ENCODE measurements at regions not wholly inside any gene's neighbourhood (a gene's known extent, or its start where the extent isn't known, plus 50 kb on each side); places are given as distances from the start of the nearest gene placed in this dataset.

DNA sequence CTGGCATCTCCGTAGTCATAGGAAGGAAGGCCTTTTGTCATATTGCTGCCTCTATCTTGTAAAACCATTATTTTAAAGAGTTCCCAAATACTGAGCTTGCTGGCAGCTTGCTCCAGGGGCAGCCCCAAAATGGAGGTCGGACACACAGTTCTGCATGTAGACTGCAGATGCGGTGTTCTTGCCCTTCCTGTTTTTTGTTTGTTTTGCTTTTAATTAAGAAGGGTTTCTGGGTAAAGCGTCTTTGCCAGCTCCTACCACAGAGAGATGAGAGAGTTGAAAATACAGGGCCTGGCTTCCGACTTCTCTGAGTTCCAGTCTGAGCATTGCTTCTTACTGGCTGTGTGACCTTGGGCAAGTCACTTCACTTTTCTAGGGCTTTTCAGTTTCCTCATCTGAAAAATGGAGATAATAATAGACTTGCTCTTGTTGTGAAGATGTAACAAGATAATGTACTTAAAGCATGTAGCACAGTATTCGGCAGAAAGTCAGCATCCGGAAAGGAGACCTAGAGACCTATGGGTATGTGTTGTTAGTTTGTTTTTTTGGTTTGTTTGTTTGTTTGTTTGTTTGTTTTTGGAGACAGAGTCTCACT lies 67.8 kb upstream of the GSE1 start:
- Histone ChIP-seq H3K4me3 (ENCODE audit: low read length) (no peak overlapping the region), H4K5ac (ENCODE audit: low read length) (no peak overlapping the region), H2BK120ac (ENCODE audit: low read depth, low read length) (no peak overlapping the region), H3K23ac (ENCODE audit: low read length) (no peak overlapping the region), H3K4ac (ENCODE audit: low read depth, low read length) (no peak overlapping the region), H4K8ac (ENCODE audit: low read depth, low read length) (no peak overlapping the region), H3K4me1 (ENCODE audit: control insufficient read depth, low read depth, low read length) (no peaks in the 10 kb centered on the region), H2BK15ac (replicated peaks; ENCODE audit: low read depth) (no peak overlapping the region), H3K79me2 (ENCODE audit: control insufficient read depth, insufficient read depth, low read length) (no peaks in the 10 kb centered on the region), H3K27ac (ENCODE audit: low read depth, low read length) (no peak overlapping the region), H3K79me1 (ENCODE audit: low read length) (no peaks in the 10 kb centered on the region), H3K4me2 (ENCODE audit: low read length) (no peak overlapping the region), H3K36me3 (ENCODE audit: control insufficient read depth, insufficient read depth, low read length) (no peaks in the 10 kb centered on the region), H3K56ac (ENCODE audit: low read length) (no peak overlapping the region), H3K18ac (ENCODE audit: low read length) (no peak overlapping the region), H3K27me3 (ENCODE audit: insufficient read depth, low read length, poor library complexity) (no peaks in the 10 kb centered on the region), H3K9ac (ENCODE audit: low read length) (no peak overlapping the region), H2AK5ac (ENCODE audit: low read length) (no peak overlapping the region), H2BK5ac (ENCODE audit: low read length) (no peak overlapping the region)
- WGBS (ENCODE audit: extremely low coverage, insufficient coverage, low lambda C conversion rate) = no CpG with 5 or more reads among the region's 7 CpGs
- DNase-seq = no peak

DNA sequence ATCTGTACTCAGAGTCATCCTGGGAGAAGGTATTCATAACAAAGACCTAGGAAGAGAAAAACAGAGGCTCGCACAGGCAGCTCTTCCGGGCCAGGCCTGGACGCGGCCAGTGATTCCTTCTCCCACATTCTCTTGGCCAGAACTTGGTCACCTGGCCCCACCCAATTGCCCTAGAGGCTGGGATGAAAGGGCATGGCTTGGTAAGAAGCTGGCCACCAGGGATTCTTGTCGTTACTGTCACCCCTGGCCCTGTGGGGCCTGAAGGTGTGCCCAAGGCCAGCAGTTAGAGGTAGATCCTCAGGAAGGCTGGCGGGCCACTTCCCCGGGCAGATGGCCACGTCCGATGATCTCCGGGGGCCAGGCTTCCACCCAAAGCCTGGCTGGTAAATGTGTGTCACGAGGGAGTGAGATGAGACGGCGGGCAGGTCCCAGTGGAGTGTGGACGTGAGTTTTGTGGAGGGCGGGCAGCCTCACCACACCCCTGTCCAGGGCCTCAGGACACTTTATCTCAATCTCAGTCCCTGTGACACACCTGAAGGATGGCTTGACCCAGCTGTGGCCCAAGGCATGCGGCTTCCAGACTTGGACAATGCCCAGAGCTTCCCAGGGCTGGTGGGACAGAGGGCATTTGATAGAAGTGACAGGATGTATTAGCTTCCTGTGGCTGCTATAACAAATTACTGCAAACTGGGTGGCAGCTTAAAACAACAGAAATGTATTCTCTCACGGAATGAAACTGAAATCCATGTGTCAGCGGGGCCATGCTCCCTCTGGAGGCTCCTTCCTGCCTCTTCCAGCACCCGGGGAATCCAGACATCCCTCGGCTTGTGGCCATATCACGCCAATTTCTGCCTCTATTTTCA lies 66.3 kb upstream of the GSE1 start:
- Histone ChIP-seq H2BK5ac (ENCODE audit: low read length) (no peak overlapping the region), H3K36me3 (ENCODE audit: control insufficient read depth, insufficient read depth, low read length) (no peaks in the 10 kb centered on the region), H4K8ac (ENCODE audit: low read depth, low read length) (no peak overlapping the region), H3K23ac (ENCODE audit: low read length) (no peak overlapping the region), H2AK5ac (ENCODE audit: low read length) (no peak overlapping the region), H2BK15ac (replicated peaks; ENCODE audit: low read depth) (no peak overlapping the region), H3K18ac (ENCODE audit: low read length) (no peak overlapping the region), H4K5ac (ENCODE audit: low read length) (no peak overlapping the region), H3K79me2 (ENCODE audit: control insufficient read depth, insufficient read depth, low read length) (no peaks in the 10 kb centered on the region), H3K4ac (ENCODE audit: low read depth, low read length) (no peak overlapping the region), H3K9ac (ENCODE audit: low read length) (no peak overlapping the region), H3K4me3 (ENCODE audit: low read length) (no peak overlapping the region), H2BK120ac (ENCODE audit: low read depth, low read length) (no peak overlapping the region), H3K27ac (ENCODE audit: low read depth, low read length) (no peak overlapping the region), H3K4me2 (ENCODE audit: low read length) (no peak overlapping the region), H3K79me1 (ENCODE audit: low read length) (no peaks in the 10 kb centered on the region), H3K4me1 (ENCODE audit: control insufficient read depth, low read depth, low read length) (no peaks in the 10 kb centered on the region), H3K27me3 (ENCODE audit: insufficient read depth, low read length, poor library complexity) (no peaks in the 10 kb centered on the region), H3K56ac (ENCODE audit: low read length) (no peak overlapping the region)
- no peak for DNase-seq
- WGBS (ENCODE audit: extremely low coverage, insufficient coverage, low lambda C conversion rate) = no CpG with 5 or more reads among the region's 21 CpGs

- H3K27ac ChIP-seq (ENCODE audit: low read depth, low read length) = no peak overlapping the region
- no peak overlapping the region for H3K23ac ChIP-seq (ENCODE audit: low read length)
- no peak overlapping the region for H2BK15ac ChIP-seq (replicated peaks; ENCODE audit: low read depth)
- H3K9ac ChIP-seq (ENCODE audit: low read length) = no peak overlapping the region
- H3K4me2 ChIP-seq (ENCODE audit: low read length) = no peak overlapping the region
- no peak overlapping the region for H3K18ac ChIP-seq (ENCODE audit: low read length)
- no peak overlapping the region for H3K4me3 ChIP-seq (ENCODE audit: low read length)
- H2BK5ac ChIP-seq (ENCODE audit: low read length) = no peak overlapping the region
- H2BK120ac ChIP-seq (ENCODE audit: low read depth, low read length) = no peak overlapping the region
- H3K79me1 ChIP-seq (ENCODE audit: low read length) = no peaks in the 10 kb centered on the region
- no peak overlapping the region for H2AK5ac ChIP-seq (ENCODE audit: low read length)
- H3K56ac ChIP-seq (ENCODE audit: low read length) = no peak overlapping the region
- no CpG with 5 or more reads among the region's 9 CpGs for WGBS (ENCODE audit: extremely low coverage, insufficient coverage, low lambda C conversion rate)
- H3K4me1 ChIP-seq (ENCODE audit: control insufficient read depth, low read depth, low read length) = peaks cover 2% of the 10 kb centered on the region
- H3K27me3 ChIP-seq (ENCODE audit: insufficient read depth, low read length, poor library complexity) = no peaks in the 10 kb centered on the region
- H3K36me3 ChIP-seq (ENCODE audit: control insufficient read depth, insufficient read depth, low read length) = no peaks in the 10 kb centered on the region
- no peaks in the 10 kb centered on the region for H3K79me2 ChIP-seq (ENCODE audit: control insufficient read depth, insufficient read depth, low read length)
- H4K5ac ChIP-seq (ENCODE audit: low read length) = no peak overlapping the region
- H4K8ac ChIP-seq (ENCODE audit: low read depth, low read length) = no peak overlapping the region
- no peak overlapping the region for H3K4ac ChIP-seq (ENCODE audit: low read depth, low read length)
- no peak for DNase-seq
Observed at GRCh38 chr16:85548375-85548774, 64.7 kb upstream of the GSE1 start.

GRCh38 chr16:85549766-85550421 lies 63.2 kb upstream of the GSE1 start:
- H4K5ac ChIP-seq (ENCODE audit: low read length) = no peak overlapping the region
- H2BK15ac ChIP-seq (replicated peaks; ENCODE audit: low read depth) = no peak overlapping the region
- H3K79me1 ChIP-seq (ENCODE audit: low read length) = no peaks in the 10 kb centered on the region
- peaks cover 2% of the 10 kb centered on the region for H3K4me1 ChIP-seq (ENCODE audit: control insufficient read depth, low read depth, low read length)
- H3K27me3 ChIP-seq (ENCODE audit: insufficient read depth, low read length, poor library complexity) = no peaks in the 10 kb centered on the region
- H3K56ac ChIP-seq (ENCODE audit: low read length) = no peak overlapping the region
- no peak overlapping the region for H3K9ac ChIP-seq (ENCODE audit: low read length)
- H3K18ac ChIP-seq (ENCODE audit: low read length) = no peak overlapping the region
- no peak overlapping the region for H3K23ac ChIP-seq (ENCODE audit: low read length)
- no peak overlapping the region for H3K4ac ChIP-seq (ENCODE audit: low read depth, low read length)
- no peaks in the 10 kb centered on the region for H3K36me3 ChIP-seq (ENCODE audit: control insufficient read depth, insufficient read depth, low read length)
- no CpG with 5 or more reads among the region's 13 CpGs for WGBS (ENCODE audit: extremely low coverage, insufficient coverage, low lambda C conversion rate)
- no peak overlapping the region for H3K27ac ChIP-seq (ENCODE audit: low read depth, low read length)
- no peak for DNase-seq
- H3K4me3 ChIP-seq (ENCODE audit: low read length) = no peak overlapping the region
- no peak overlapping the region for H2BK5ac ChIP-seq (ENCODE audit: low read length)
- no peaks in the 10 kb centered on the region for H3K79me2 ChIP-seq (ENCODE audit: control insufficient read depth, insufficient read depth, low read length)
- H3K4me2 ChIP-seq (ENCODE audit: low read length) = no peak overlapping the region
- no peak overlapping the region for H2AK5ac ChIP-seq (ENCODE audit: low read length)
- H4K8ac ChIP-seq (ENCODE audit: low read depth, low read length) = no peak overlapping the region
- no peak overlapping the region for H2BK120ac ChIP-seq (ENCODE audit: low read depth, low read length)

DNA sequence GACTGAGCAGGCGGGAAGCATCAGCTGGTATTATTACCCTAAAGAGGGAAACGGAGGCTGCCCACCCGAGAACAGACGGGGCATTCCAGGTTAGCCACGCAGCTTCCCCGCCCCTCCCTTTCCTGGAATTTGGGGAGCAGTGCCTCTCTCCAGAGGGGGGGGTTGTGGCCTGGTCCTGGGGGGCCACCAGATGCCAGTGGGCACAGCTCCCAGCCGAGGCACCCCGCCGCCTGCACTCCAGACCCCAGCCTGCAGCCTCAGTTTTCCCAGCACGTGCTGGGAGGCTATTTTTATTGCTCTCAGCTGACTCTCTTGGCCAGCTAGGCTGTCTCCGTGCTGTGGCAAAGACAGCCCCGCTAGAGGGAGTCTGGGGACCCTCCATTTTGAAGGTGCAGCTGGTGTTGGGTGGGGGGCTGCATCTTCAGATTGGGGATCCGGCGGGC lies 62.7 kb upstream of the GSE1 start:
- Histone ChIP-seq H3K56ac (ENCODE audit: low read length) (no peak overlapping the region), H3K27me3 (ENCODE audit: insufficient read depth, low read length, poor library complexity) (no peaks in the 10 kb centered on the region), H3K9ac (ENCODE audit: low read length) (no peak overlapping the region), H2BK120ac (ENCODE audit: low read depth, low read length) (no peak overlapping the region), H4K5ac (ENCODE audit: low read length) (no peak overlapping the region), H4K8ac (ENCODE audit: low read depth, low read length) (no peak overlapping the region), H2BK5ac (ENCODE audit: low read length) (no peak overlapping the region), H2AK5ac (ENCODE audit: low read length) (no peak overlapping the region), H3K4me1 (ENCODE audit: control insufficient read depth, low read depth, low read length) (peaks cover 2% of the 10 kb centered on the region), H3K79me2 (ENCODE audit: control insufficient read depth, insufficient read depth, low read length) (no peaks in the 10 kb centered on the region), H2BK15ac (replicated peaks; ENCODE audit: low read depth) (no peak overlapping the region), H3K4ac (ENCODE audit: low read depth, low read length) (no peak overlapping the region), H3K4me2 (ENCODE audit: low read length) (no peak overlapping the region), H3K4me3 (ENCODE audit: low read length) (no peak overlapping the region), H3K79me1 (ENCODE audit: low read length) (no peaks in the 10 kb centered on the region), H3K36me3 (ENCODE audit: control insufficient read depth, insufficient read depth, low read length) (no peaks in the 10 kb centered on the region), H3K23ac (ENCODE audit: low read length) (no peak overlapping the region), H3K18ac (ENCODE audit: low read length) (no peak overlapping the region), H3K27ac (ENCODE audit: low read depth, low read length) (no peak overlapping the region)
- WGBS (ENCODE audit: extremely low coverage, insufficient coverage, low lambda C conversion rate) = no CpG with 5 or more reads among the region's 14 CpGs
- DNase-seq = no peak

Data from mesendoderm (in vitro differentiated cells).